ENCODE measurements at regions not wholly inside any gene's neighbourhood (a gene's known extent, or its start where the extent isn't known, plus 50 kb on each side); places are given as distances from the start of the nearest gene placed in this dataset.

- TF ChIP-seq CHD7 (IDR thresholded peaks at IDR 0.05; ENCODE audit: insufficient replicate concordance, low read length), result no peak
- TF ChIP-seq CTBP2 (IDR thresholded peaks at IDR 0.05; ENCODE audit: borderline replicate concordance, insufficient read depth, insufficient read length, low read length), result no peak
- no peak for TF ChIP-seq EGR1 (IDR thresholded peaks at IDR 0.05; ENCODE audit: borderline replicate concordance, low read depth, low read length)
- TF ChIP-seq ATF2 (IDR thresholded peaks at IDR 0.05; ENCODE audit: low read length), result no peak
- TF ChIP-seq EZH2 (IDR thresholded peaks at IDR 0.05; ENCODE audit: low read depth, low read length, severe bottlenecking), result no peak
- TF ChIP-seq RXRA (IDR thresholded peaks at IDR 0.05; ENCODE audit: insufficient read depth, low read depth, low read length), result no peak
- no peak for TF ChIP-seq SP1 (IDR thresholded peaks at IDR 0.05; ENCODE audit: low read depth, low read length)
- no peak for TF ChIP-seq SIRT6 (IDR thresholded peaks at IDR 0.05; ENCODE audit: low read length)
- no peak for TF ChIP-seq TCF12 (IDR thresholded peaks at IDR 0.05; ENCODE audit: low read depth, low read length)
- TF ChIP-seq SRF (IDR thresholded peaks at IDR 0.05; ENCODE audit: low read depth, low read length), result no peak
- TF ChIP-seq TAF1 (IDR thresholded peaks at IDR 0.05; ENCODE audit: low read depth, low read length), result no peak
Observed at GRCh38 chr7:52928591-52928990, 106.8 kb upstream of the POM121L12 start (continued).

All from H1 (cell line).